ENCODE measurements at regions not wholly inside any gene's neighbourhood (a gene's known extent, or its start where the extent isn't known, plus 50 kb on each side); places are given as distances from the start of the nearest gene placed in this dataset.

DNA sequence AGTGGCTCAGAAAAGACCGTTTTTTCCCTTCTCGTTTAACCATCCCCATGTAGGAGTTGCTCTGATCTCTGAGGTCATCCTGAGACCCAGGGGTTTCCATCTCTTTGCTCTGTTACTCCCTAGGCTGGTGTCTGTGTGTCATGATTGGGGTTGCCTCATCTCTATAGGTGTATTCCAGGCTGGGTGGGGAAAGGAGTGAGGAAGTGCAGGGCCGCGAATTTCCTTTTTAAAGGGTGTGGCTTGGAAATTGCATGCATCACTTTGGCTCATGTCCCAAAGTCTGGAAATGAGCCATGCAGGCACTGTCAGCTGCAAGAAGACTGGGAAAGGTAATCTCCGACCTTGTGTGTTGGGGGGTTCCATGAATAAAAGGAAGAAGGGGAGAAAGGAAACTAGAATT is 201.9 kb downstream of the AACS start:
- no peak for DNase-seq (ENCODE audit: low read depth in 3 of 3, low spot score in 2 of 3)

DNA sequence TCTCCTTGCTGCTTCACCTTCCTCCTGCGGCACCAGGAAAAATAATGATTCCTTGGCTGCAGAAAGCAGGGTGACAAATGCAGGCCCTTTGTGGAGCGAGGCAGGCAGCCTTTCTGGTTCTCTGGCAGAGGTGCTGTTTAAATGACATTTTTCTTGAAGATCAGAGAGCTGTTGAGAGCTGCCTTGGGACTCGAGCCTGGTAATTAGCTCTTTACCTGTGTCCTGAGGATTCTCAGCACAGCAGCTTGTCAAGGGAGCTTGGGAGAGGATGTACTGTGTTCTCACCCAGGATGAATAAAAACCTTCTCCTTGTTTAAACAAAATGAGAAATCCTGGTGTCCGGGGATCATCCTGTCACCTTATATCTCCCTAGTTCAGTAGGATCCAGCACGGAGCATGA is 204.0 kb downstream of the AACS start:
- no peak for DNase-seq (ENCODE audit: low read depth in 3 of 3, low spot score in 2 of 3)

DNA sequence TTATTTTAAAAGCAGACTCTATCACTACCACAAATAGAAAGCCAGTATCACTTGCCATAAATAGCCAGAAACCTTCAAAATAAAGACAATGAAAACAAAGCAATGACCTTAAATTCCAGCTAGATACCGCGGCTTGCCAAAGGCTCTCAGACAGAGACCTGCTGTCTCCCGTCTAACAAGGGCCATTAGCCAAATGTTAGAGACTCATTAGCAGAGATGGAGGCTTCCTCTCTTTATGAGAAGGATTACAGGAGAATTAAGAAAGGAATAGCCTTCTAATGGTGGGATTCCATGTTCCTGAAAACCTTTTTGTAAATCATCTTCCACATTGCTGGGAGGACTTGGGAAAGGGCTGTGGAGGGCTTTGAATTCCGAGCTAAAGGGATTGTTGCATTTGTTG is 206.7 kb downstream of the AACS start:
- DNase-seq (ENCODE audit: low read depth in 3 of 3, low spot score in 2 of 3) = no peak

DNA sequence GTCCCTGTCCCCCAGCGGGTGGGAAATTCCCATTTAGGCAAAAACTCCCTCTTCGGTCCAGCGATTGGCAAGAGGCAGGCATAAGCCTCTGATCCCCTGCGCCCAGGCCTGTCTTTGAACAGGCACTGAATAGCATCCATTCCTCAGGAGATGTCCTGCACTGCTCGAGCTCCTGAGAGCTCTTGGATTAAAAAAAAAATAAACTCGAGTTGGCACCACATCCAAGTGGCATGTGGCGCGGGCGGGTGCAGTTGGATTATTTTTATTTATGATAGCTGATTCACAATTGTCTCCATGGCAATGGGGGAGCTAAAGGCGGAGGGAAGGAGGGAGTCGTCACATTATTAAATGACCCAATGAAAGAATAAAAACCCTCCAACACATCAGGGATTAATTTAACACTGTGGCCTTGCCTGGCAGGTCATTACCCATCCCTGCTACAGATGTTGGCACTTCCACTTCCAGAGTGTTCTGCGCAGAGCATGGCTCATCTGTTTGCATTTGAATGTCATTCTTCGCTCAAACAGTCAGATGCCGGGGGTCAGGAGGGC is 207.2 kb downstream of the AACS start:
- DNase-seq (ENCODE audit: low read depth in 3 of 3, low spot score in 2 of 3) = no peak

- DNase-seq (ENCODE audit: low read depth in 3 of 3, low spot score in 2 of 3) = no peak
Measured at GRCh38 chr12:125276567-125276966, 211.3 kb downstream of the AACS start.

DNA sequence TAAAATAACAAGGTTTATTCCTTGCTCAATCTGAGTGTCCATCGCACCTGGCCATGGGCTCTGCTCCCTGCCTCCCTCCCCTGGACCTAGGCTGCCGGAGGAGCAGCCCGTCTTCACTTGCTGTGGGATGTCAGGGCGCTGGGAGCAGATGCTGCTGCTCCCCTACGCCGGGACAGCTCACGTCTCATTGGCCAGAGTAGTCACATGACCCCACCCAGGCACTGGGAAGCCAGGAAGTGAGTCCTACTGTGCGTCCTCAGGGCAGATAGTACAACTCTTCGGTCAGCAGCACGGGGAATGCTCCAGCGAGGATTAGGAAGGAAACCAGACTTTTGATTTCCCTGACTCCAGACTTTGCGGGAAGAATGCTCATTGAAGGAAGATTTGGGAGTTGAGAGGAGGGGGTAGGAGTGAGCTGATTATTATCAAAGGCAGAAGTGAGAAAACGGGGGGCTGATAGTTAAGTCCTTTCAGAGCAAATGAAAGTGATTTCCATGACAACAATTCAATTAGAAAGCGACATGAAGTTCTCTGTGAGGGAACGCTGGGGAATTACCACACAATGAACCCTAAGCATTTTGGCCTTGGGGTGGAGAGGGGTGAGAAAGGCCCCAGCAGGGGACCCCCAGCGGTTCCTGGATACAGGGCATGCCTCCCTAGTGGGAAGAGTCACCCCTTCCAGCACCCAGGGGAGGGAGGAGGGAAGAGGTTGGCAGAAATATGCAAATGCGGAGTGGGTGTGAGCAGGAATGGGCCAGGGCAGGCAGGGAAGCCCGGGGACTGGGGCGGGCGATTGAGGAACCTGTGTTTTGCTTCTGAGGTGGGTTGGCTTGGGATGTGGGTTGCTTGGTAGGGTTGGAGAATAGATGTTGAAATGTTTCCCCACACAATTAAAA is 215.5 kb downstream of the AACS start:
- no peak for DNase-seq (ENCODE audit: low read depth in 3 of 3, low spot score in 2 of 3)

- no peak for DNase-seq (ENCODE audit: low read depth in 3 of 3, low spot score in 2 of 3)
Measured at GRCh38 chr12:125282921-125283320, 217.7 kb downstream of the AACS start.

GRCh38 chr12:125283521-125283920 is 218.3 kb downstream of the AACS start:
- DNase-seq (ENCODE audit: low read depth in 3 of 3, low spot score in 2 of 3) = no peak

DNA sequence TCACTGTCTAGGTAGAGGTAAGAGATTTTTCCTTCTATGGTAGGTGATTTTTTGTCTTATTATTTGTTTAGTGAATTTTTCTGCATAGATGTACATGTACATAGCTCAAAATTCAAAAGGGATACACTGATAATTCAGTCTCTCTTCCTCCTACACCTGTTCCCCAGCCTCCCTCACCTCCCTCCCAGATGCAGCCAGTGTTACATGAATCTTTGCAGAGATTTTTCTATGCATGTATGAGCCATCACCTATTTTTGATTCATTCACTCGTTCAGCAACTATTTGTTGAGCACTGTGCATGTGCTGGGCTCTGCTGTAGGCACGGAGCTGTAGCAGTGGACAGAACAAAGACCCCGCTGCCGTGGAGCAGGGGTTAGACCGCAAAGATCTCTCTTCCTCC is 218.9 kb downstream of the AACS start:
- DNase-seq (ENCODE audit: low read depth in 3 of 3, low spot score in 2 of 3) = no peak

- DNase-seq (ENCODE audit: low read depth in 3 of 3, low spot score in 2 of 3) = no peak
Measured at GRCh38 chr12:125284945-125285685, 219.9 kb downstream of the AACS start.

GRCh38 chr12:125286005-125286727 is 220.9 kb downstream of the AACS start:
- no peak for DNase-seq (ENCODE audit: low read depth in 3 of 3, low spot score in 2 of 3)

DNA sequence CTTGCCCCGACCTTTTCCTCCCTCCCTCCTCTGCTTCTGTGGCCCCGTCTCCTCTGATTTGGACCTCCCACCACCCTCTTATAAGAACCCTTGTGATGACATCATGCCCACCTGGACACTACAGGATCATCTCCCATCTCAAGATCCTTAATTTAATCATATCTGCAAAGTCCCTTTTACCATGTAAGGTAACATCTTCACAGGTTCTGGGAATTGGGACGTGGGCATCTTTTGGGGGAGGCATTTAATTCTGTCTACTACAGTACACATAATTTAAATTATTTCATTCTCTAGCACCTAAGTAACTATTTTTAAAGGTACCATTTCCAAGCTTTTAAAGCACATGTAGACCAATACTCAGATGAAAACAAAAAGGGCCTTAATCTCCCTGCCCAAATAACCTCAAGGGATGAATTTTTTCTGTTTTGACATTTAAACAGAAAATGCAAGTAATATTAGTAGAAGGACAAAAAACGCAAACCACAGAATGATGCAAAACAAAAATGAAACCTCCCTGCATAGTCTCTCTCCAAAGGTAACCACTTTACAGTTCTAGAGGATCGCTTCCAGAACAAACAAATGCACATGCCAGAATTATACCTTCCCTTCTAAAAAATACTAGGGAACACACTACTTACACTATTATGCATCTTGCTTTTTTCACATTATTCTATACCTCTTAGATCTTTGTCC is 222.1 kb downstream of the AACS start:
- DNase-seq (ENCODE audit: low read depth in 3 of 3, low spot score in 2 of 3) = no peak

- no peak for DNase-seq (ENCODE audit: low read depth in 3 of 3, low spot score in 2 of 3)
Measured at GRCh38 chr12:125288931-125289928, 224.0 kb downstream of the AACS start.

DNA sequence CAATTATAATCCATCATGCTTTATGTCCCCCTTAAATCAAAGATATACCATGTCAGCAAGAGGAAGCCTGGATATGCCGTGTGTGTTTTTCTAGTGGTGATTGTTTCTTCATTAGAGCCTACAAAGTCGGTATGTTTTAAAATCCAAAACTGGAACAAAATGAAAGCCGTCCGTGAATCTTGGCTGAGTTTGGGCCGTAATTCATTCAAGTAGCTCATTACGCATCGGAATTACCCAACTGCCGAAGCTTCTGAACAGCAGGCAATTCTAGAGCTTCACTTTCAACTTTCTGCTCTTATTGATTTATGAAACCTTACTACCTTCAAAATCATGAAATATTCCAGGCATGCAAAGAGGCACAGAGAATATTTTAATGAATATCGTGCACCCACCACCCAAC is 224.7 kb downstream of the AACS start:
- no peak for DNase-seq (ENCODE audit: low read depth in 3 of 3, low spot score in 2 of 3)

- no peak for DNase-seq (ENCODE audit: low read depth in 3 of 3, low spot score in 2 of 3)
Measured at GRCh38 chr12:125292700-125293099, 227.5 kb downstream of the AACS start.

DNA sequence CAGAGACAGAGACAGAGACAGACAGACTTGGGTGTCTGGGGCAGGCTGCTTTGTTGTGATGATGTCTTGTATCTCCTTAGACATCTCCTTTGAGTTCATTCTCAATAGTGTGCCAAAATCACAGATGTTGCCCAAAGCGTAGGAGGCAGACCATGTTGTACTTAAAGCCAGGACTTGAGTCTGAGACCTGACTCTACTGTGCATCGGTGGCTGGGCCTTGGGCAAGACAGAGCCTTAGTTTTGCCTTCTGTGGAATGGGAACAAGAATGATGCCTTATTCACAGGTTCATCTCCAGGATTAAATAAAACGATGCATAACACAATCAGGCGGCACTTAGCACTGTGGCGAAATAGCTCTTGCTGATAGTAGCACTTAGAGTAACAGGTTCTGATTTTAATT is 230.3 kb downstream of the AACS start:
- DNase-seq (ENCODE audit: low read depth in 3 of 3, low spot score in 2 of 3) = no peak

GRCh38 chr12:125296701-125297100 is 231.5 kb downstream of the AACS start:
- DNase-seq (ENCODE audit: low read depth in 3 of 3, low spot score in 2 of 3) = no peak

DNA sequence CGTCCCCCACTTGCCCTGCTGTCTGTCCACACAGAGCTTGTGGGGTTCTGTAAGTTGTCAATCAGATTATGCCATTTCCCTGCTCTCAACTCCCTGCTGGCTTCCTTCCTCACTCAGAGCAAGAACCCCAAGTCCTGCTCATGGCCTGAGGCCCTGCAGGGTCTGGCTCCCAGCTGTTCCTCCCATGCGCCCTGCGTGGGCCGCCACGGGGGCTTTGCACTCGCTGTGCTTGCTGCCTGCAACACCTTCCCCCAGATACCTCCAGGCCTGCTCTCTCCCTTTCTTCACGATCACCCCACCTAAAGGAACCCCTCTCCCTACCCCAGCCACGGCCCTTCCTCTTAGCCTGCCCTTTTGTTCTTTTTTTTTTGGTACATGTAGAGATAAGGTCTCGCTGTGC is 234.6 kb downstream of the AACS start:
- no peak for DNase-seq (ENCODE audit: low read depth in 3 of 3, low spot score in 2 of 3)

DNA sequence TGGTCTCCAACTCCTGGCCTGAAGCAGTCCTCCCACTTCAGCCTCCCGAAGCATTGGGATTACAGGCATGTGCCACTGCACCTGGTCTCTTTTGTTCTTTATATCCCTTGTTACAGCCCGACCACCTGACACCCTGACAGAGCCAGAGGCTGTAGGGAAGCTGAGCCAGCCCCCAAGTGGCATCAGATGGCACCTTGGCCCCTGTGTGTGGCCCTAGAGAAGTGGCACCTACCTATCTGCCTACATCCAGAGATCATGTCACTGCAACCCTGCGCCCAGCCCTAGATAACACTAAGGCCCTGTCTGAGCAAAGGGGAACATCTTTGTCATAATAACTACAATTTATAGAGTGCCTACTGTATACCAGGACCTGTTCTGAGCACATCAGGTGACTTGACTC is 235.0 kb downstream of the AACS start:
- no peak for DNase-seq (ENCODE audit: low read depth in 3 of 3, low spot score in 2 of 3)
